Dermis microvascular lymphatic vessel endothelial cell (primary cell): ENCODE measurements at regions not wholly inside any gene's neighbourhood (a gene's known extent, or its start where the extent isn't known, plus 50 kb on each side); places are given as distances from the start of the nearest gene placed in this dataset.

Experiments used
- DNase-seq, 2 donors: peaks; one replicate each; pipeline versions ENCODE4 v3.0.0 to v3.0.0-alpha.2; 2010; ENCODE audit warnings: low read depth in 2 of 2

GRCh38 chr7:67550801-67551436 is 554.3 kb downstream of the TYW1 start:
- DNase-seq = no peak

- DNase-seq = no peak
These were observed 556.1 kb downstream of the TYW1 start for GRCh38 chr7:67552738-67553137.

- DNase-seq = no peak
These were observed 556.7 kb downstream of the TYW1 start for GRCh38 chr7:67553378-67553777.

DNA sequence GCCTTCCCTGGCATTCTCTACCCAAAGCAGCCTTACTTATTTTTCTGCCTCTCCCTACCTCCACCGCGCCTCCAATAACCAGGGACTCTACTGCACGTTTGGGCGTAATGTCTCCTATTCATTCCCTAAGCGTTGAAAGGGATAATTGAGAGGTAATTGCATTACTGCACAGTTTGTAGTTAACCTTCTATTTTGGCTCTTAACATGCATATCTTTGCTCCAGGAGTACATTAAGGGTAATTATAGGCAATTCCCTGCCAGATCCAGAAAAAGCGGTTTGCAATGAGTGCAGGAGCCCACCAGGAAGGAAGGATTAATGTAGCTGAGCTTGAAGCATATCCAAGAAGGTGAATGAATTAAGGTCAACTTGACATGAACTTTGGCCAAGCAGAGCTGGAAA is 558.4 kb downstream of the TYW1 start:
- no peak for DNase-seq

GRCh38 chr7:67564959-67565358 is 568.3 kb downstream of the TYW1 start:
- no peak for DNase-seq

GRCh38 chr7:67566101-67566500 is 569.5 kb downstream of the TYW1 start:
- no peak for DNase-seq

DNA sequence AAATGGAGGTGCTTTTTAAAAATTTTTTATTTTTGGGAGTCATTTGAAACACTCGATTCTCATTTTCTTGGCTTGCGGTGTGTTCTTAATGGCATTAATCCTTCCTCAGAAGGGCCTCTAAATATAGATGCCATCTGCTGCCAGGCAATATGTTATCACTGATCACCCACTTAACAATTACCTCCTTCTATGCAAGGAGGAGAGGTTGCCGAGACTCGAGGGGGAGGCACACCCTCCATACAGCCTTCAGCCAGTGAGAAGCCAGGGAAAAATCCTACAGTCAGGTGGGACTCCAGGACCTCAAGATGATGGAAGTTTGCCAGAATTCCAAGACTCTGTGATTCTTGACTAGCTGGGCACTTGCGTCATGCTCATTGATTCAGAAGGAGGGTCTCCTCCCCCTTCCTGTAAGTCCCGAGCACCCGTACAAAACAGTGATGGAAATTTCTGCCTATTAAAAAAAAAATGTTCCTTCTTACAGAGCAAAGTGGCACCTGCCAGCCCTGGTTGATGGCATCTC is 574.5 kb downstream of the TYW1 start:
- DNase-seq = no peak

DNA sequence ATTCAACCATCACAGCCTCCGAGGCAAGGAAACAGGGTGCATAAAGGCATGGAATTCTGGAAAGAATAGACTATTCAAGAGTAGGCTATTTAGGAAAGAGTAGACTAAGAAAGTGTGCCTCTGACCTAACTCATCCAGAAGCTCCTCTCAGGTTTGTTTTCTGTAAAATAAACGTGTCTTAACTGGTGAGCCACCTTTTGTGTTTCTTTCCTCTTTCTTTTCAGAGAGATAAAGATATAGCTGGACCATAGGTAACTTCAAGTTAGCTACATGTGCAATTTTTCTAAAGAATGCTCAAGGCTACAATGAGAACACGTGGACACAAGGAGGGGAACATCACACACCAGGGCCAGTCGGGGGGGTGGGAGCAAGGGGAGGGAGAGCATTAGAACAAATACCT is 577.0 kb downstream of the TYW1 start:
- no peak for DNase-seq

DNA sequence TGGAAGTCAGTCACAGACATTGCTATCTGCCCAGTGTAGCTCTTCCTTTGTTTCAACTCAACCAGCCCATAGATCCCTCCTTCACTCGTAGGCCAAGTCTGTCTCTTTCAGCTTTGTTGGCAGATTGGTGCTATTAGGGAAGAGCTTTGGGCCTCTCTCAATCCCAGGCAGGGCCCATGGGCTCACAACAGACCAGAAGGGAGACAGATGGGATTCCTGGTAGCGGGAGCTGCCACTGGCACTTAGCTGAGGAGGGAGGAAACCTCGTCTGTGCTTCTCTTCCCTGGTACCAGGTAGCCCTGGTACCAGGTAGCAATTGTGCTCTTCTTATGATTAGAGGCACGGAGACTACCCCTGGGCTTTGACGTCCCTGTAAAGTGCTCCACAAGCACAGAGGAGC is 592.0 kb downstream of the TYW1 start:
- DNase-seq = no peak

- no peak for DNase-seq
These were observed 592.5 kb downstream of the TYW1 start for GRCh38 chr7:67589183-67589582.

DNA sequence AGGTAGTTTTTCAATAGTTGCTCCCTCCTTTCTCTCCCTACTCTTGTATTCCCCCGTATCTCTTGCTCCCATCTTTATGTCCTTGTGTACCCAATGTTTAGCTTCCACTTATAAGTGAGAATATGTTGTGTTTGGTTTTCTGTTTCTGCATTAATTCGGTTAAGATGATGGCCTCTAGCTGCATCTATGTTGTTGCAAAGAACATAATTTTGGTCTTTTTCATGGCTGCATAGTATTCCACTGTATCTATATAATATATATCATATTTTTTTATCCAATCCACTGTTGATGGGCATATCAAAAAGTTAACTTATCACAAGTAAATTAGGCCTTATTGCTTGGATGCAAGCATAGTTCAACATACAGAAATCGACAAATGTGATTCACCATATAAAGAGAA is 594.0 kb downstream of the TYW1 start:
- no peak for DNase-seq

- no peak for DNase-seq
These were observed 597.2 kb downstream of the TYW1 start for GRCh38 chr7:67593794-67594193.

DNA sequence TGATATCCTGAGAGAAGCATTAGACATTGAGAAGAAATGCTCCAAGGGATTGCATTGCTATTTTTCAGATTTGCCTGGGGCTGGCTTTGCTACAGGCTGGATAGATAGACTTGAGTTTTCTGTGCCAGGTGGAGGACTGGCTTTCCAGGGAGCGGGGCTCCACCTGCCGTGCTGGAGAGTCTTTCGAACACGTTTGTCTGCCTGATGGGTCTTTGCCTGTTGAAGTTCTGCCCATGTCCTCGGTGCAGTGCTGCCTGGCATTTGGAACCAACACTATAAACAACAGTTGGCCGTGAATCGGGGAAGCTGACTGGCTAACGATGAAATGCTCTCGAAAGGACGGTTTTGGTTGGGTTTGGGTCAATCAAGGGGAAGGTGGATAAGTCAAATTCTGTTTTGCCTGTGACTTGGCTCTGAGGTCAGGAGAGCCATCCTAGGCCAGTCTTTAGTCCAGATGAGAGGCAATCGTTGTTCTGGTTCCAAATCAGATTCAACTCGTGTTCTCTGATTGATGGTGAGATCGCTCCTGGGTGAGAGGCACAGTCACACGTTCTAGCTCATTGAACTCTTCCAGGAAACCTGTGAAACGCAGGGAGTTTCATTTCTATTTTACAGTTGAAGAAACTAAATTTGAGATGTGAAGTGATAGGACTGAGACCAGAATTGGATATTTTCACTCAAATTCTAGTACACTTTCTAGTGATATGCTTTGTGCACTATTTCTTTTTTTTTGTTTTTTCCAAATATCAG is 599.0 kb downstream of the TYW1 start:
- DNase-seq = no peak

DNA sequence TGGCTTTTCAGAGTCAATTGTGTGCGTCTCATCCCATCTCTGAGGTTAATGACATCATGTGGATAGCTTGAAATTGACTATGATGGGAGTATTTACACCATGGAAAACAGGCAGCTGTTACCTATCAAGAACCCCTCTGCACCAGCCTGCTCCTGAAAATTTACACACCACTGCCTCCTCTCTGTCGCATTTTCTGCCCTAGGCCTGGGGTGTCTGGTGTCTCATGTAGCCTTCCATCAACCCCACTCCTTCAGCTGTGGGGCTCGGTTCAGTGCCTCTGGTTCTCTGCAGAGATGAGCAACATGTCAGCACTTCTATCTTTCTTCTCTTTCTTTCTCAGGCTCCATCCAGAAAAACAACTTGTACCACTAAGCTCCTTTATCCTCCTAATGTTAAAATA is 600.5 kb downstream of the TYW1 start:
- DNase-seq = no peak

DNA sequence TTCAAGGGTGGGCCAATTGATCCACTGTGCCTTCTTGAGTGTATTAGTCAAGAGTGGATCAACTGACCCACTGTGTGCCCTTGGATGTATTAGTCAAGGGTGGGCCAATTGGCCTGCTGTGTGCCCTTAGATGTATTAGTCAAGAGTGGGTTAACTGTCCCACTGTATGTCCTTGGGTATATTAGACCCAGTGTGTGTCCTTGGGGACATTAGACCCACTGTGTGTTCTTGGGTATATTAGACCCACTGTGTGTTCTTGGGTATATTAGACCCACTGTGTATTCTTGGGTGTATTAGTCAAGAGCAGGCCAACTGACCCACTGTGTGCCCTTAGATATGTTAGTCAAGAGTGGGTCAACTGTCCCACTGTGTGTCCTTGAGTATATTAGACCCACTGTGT is 601.8 kb downstream of the TYW1 start:
- DNase-seq = no peak

- DNase-seq = no peak
These were observed 602.9 kb downstream of the TYW1 start for GRCh38 chr7:67599331-67600062.

DNA sequence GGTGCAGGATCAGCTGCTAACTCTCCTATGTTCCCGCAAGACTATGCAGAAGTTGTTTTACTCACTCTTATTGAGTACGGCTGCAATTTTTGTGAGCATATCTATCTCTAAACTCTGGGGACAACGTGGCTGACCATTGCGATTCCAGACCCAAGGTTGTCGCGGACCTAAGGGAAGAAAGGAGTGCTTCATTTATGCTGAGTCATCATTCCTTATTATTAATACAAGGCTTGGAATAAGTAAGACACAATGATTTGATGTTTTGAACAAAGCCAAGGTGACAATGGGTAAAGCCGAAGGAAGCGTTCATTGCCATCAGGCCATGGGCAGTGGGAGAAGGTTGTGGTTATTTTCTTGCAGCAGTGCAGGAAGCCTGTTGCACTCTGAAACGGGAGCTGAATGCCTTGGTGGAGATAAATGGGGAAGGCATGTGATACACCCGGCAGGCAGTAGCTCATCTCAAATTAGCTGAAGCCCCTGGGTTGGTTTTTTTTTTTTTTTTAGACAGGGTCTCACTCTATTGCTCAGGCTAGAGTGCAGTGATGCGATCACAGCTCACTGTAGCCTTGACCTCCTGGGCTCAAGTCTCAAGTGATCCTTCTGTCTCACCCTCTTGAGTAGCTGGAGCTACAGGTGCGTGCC is 605.7 kb downstream of the TYW1 start:
- DNase-seq = no peak

GRCh38 chr7:67604461-67605386 is 608.1 kb downstream of the TYW1 start:
- no peak for DNase-seq

GRCh38 chr7:67608806-67609205 is 612.2 kb downstream of the TYW1 start:
- no peak for DNase-seq

- no peak for DNase-seq
These were observed 614.3 kb downstream of the TYW1 start for GRCh38 chr7:67610897-67611296.

DNA sequence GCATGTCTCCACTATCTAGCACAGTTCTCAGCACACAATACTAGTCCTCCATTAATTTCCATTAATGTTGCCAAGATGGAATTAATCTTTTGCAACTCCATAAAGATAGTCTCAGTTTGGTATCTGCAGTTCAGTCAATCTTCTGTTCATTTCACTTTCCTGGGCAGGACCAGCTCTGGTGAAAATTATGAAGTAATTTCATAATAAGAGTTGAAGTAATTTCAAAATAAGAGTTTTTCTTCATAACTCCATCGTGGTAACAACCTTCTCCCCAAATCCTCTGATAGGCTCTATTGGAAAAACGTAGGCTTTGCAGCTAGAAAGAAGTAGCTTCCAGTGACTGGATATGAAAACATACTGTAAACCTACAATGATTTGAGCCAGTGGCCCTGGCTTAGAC is 618.2 kb downstream of the TYW1 start:
- no peak for DNase-seq
